Thyroid gland (tissue), 4 donors: ENCODE measurements at regions not wholly inside any gene's neighbourhood (a gene's known extent, or its start where the extent isn't known, plus 50 kb on each side); places are given as distances from the start of the nearest gene placed in this dataset.

ENCODE experiments used
- DNase-seq, 2 donors: peaks; one replicate each; pipeline ENCODE4 v3.0.0-alpha.2; 2019
- H3K27ac ChIP-seq, 3 donors: fragments of 200-600 bp; sonication (generic); 1 replicate in 2 of 3; 2 replicates in 1 of 3; pipeline ENCODE4 v1.5.1; 2016 to 2019; ENCODE audit warnings: mild to moderate bottlenecking in 1 of 3, moderate library complexity in 1 of 3
- H3K27me3 ChIP-seq: fragments of 200-600 bp; sonication (generic); one replicate; pipeline ENCODE4 v1.5.1; 2019
- H3K36me3 ChIP-seq, 2 donors: fragments of 200-600 bp; sonication (generic); one replicate each; pipeline ENCODE4 v1.5.1; 2016 to 2019
- H3K4me1 ChIP-seq, 2 donors: fragments of 200-600 bp; sonication (generic); one replicate each; pipeline ENCODE4 v1.5.1; 2017 to 2019
- H3K4me3 ChIP-seq, 3 donors: fragments of 200-600 bp; sonication (generic); replicated peaks in 1 of 3; 1 replicate in 2 of 3; 2 replicates in 1 of 3; pipeline ENCODE4 v1.5.1; 2016; ENCODE audit warnings: mild to moderate bottlenecking in 1 of 3
- H3K9me3 ChIP-seq: fragments of 200-600 bp; sonication (generic); one replicate; pipeline ENCODE4 v1.5.1; 2017
- CTCF ChIP-seq, 6 experiments: fragments of 200-600 bp in 3 of 6; fragments of 450-650 bp in 3 of 6; sonication (generic) in 3 of 6; IDR thresholded peaks; one replicate each; pipeline ENCODE4 v1.5.1; 2016 to 2019; ENCODE audit warnings: antibody characterized with exemption in 6 of 6, mild to moderate bottlenecking in 2 of 6, inconsistent platforms in 1 of 6, moderate library complexity in 1 of 6
- POLR2A ChIP-seq, 2 donors: fragments of 450-650 bp; IDR thresholded peaks; one replicate each; pipeline ENCODE4 v1.6.1; 2017; ENCODE audit warnings: antibody characterized with exemption in 2 of 2, mild to moderate bottlenecking in 2 of 2, moderate library complexity in 1 of 2
- WGBS, 2 donors: methylation state at CpG; one replicate each; pipeline ENCODE4 v1.1.5; 2017; 5-methylcytosine and 5-hydroxymethylcytosine counted together
- intact Hi-C: fragments of 100-400 bp; cut with DNase I; formaldehyde crosslinking; loops from one replicate; pipeline ENCODE4 v1.15.1; 2023

GRCh38 chr5:148953711-148954110 is 109.2 kb downstream of the SH3TC2 start:
- H3K9me3 ChIP-seq, result no peaks in the 10 kb centered on the region
- TF ChIP-seq POLR2A (IDR thresholded peaks at IDR 0.05), result no peak
- no peak for TF ChIP-seq CTCF (IDR thresholded peaks at IDR 0.05)
- H3K4me1 ChIP-seq, result no peaks in the 10 kb centered on the region
- no peaks in the 10 kb centered on the region for H3K36me3 ChIP-seq
- no peak for DNase-seq
- intact Hi-C loops, result no loop called here
- no peak overlapping the region for H3K27ac ChIP-seq
- H3K27me3 ChIP-seq, result no peaks in the 10 kb centered on the region
- WGBS, 2 donors, result 81 to 100% methylated on average over 1 of the region's 1 CpG
- H3K4me3 ChIP-seq, result no peak overlapping the region
